ENCODE measurements at regions not wholly inside any gene's neighbourhood (a gene's known extent, or its start where the extent isn't known, plus 50 kb on each side); places are given as distances from the start of the nearest gene placed in this dataset.

- no peak for FAIRE-seq
- no peak for DNase-seq (ENCODE audit: low read depth)
- H3K36me3 ChIP-seq (ENCODE audit: control insufficient read depth, insufficient read depth, low read length) = no peaks in the 10 kb centered on the region
- TF ChIP-seq, protein P1, sequence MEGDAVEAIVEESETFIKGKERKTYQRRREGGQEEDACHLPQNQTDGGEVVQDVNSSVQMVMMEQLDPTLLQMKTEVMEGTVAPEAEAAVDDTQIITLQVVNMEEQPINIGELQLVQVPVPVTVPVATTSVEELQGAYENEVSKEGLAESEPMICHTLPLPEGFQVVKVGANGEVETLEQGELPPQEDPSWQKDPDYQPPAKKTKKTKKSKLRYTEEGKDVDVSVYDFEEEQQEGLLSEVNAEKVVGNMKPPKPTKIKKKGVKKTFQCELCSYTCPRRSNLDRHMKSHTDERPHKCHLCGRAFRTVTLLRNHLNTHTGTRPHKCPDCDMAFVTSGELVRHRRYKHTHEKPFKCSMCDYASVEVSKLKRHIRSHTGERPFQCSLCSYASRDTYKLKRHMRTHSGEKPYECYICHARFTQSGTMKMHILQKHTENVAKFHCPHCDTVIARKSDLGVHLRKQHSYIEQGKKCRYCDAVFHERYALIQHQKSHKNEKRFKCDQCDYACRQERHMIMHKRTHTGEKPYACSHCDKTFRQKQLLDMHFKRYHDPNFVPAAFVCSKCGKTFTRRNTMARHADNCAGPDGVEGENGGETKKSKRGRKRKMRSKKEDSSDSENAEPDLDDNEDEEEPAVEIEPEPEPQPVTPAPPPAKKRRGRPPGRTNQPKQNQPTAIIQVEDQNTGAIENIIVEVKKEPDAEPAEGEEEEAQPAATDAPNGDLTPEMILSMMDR (IDR thresholded peaks at IDR 0.05; ENCODE audit: insufficient read depth, low read length, severe bottlenecking) = no peak
- no peak overlapping the region for H3K4me3 ChIP-seq (ENCODE audit: low read depth, low read length)
- peaks cover 10% of the 10 kb centered on the region for H3K27me3 ChIP-seq (ENCODE audit: control insufficient read depth, insufficient read depth, low read length)
These were observed 78.1 kb upstream of the TBX5 start for GRCh38 chr12:114483996-114484395.

DNA sequence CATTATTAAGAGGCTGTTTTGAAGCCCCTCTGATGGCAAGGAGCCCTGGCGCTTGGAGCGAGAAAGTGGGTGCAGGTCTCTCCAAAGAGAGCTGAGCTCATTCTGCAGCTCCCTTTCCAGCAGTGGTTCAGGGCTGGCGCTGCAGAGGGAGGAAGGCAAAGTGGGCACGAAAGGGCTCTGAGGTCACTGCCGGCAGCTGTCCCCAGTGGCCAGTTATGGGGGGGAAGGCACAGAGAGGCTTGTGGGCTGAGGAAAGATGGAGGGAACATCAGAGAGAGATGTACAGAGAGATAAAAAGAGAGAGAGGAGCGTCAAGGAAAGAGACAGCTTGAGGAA is 75.2 kb upstream of the TBX5 start:
- TF ChIP-seq, protein P1 (IDR thresholded peaks at IDR 0.05; ENCODE audit: insufficient read depth, low read length, severe bottlenecking) = no peak
- FAIRE-seq (no peak), DNase-seq (ENCODE audit: low read depth) (no peak)
- Histone ChIP-seq H3K36me3 (ENCODE audit: control insufficient read depth, insufficient read depth, low read length) (no peaks in the 10 kb centered on the region), H3K4me3 (ENCODE audit: low read depth, low read length) (no peak overlapping the region), H3K27me3 (ENCODE audit: control insufficient read depth, insufficient read depth, low read length) (peaks cover 11% of the 10 kb centered on the region)

DNA sequence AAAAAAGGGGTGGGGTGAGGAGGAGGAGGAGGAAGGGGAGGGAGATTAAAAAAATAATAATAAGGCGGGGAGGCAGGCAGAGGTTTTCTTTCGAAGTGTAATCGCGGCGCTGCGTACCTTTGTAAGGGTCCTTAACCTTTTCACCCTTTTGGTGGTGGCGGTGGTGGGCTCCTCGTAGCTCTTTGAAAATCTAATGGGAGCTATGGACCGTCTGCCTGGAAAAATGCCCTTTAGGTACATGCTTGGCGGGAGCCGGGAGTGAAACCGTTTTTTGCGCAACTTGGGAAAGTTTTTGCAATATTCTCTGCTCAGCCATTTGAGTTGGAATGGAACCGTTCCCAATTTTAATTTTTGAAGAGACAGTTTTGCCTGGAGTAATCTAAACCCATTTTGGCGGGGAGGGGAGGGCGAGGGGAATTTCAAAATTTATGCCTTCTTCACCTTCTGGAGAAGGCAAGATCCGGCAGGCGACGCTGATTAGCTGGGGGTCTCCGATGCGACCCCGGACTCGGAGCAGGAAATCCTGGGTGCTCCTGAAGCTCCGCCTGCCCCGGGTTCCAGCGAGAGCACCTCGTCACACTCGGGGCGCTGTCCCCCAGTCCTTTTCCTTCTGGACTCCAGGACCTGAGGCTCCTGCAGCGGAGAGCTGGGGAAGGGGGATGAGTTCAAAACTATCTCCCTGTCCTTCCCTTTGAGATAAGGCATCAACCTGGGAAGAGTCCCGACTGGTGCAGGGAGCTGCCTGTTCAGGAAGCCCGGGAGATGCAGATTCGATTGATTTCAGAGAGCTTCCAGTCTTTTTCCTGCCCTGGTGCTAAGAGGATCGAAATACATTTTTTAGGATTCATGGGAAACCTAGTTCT is 74.6 kb upstream of the TBX5 start:
- FAIRE-seq (no peak), DNase-seq (ENCODE audit: low read depth) (no peak)
- peaks cover 11% of the 10 kb centered on the region for H3K27me3 ChIP-seq (ENCODE audit: control insufficient read depth, insufficient read depth, low read length)
- H3K4me3 ChIP-seq (ENCODE audit: low read depth, low read length) = peak overlapping the region; percentile 12
- no peaks in the 10 kb centered on the region for H3K36me3 ChIP-seq (ENCODE audit: control insufficient read depth, insufficient read depth, low read length)
- TF ChIP-seq, protein P1 (IDR thresholded peaks at IDR 0.05; ENCODE audit: insufficient read depth, low read length, severe bottlenecking) = no peak

DNA sequence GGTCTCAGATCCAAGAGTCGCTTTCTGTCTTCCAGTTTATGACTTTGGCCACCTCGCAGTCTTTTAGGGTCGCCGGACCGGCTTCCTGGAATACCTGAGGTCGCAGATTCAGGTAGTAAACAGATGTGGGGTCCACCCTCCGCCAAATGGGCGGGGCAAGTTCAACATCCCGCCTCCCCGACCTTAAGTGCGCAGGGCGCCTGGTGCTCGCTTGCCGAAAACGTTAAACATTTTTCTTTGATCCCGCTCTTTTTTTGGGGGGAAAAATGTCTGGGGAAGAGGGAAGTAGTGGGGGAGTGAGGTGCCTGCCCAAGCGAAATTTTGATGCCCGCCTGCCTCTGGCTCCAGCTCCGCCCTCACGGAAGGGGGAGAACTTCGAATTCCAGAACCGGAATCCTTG is 73.9 kb upstream of the TBX5 start:
- Histone ChIP-seq H3K4me3 (ENCODE audit: low read depth, low read length) (peak overlapping the region; percentile 12), H3K27me3 (ENCODE audit: control insufficient read depth, insufficient read depth, low read length) (peaks cover 11% of the 10 kb centered on the region), H3K36me3 (ENCODE audit: control insufficient read depth, insufficient read depth, low read length) (no peaks in the 10 kb centered on the region)
- DNase-seq (ENCODE audit: low read depth) (peak; percentile 2), FAIRE-seq (no peak)
- TF ChIP-seq, protein P1 (IDR thresholded peaks at IDR 0.05; ENCODE audit: insufficient read depth, low read length, severe bottlenecking) = no peak

DNA sequence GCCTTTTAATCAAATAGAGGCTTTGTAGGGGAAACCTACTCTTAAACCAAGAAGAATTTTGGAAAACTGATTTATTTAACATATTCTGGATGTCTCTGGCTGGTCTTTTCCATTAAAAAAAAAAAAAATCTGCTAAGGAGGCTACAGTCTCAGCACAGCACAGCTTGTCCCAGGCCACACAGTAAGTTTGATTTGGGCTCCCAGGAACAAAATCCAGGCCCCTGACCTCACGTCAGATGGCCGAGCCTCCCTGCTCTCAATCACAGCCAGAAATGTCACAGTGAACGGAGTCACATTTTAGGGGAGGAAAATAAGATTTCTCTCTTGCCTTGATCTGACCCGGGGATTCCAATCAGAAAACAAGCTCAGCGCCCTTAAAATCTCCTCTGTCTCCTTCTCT is 72.9 kb upstream of the TBX5 start:
- TF ChIP-seq, protein P1 (IDR thresholded peaks at IDR 0.05; ENCODE audit: insufficient read depth, low read length, severe bottlenecking) = no peak
- Histone ChIP-seq H3K36me3 (ENCODE audit: control insufficient read depth, insufficient read depth, low read length) (no peaks in the 10 kb centered on the region), H3K27me3 (ENCODE audit: control insufficient read depth, insufficient read depth, low read length) (peaks cover 11% of the 10 kb centered on the region), H3K4me3 (ENCODE audit: low read depth, low read length) (no peak overlapping the region)
- no peak for FAIRE-seq
- DNase-seq (ENCODE audit: low read depth) = no peak

DNA sequence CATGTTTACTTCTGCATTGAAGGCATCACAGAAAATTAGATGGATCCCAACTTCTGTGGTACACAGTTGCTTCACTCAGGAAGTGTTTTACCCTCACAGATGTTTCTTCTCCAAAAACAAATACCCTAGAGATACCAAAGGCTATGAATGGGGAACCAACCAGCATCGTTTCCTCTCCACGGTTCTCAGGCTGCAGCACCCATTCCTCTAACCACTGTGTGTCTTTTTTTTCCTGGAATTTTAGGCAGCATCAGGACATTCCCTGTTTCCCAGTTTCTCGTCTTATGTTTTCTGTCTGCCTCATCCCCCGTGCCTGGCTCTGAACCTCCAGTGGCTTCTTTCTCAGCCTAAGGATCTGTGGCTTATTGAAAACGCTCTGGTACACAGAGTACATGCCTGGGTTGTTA is 72.0 kb upstream of the TBX5 start:
- H3K4me3 ChIP-seq (ENCODE audit: low read depth, low read length) = no peak overlapping the region
- H3K27me3 ChIP-seq (ENCODE audit: control insufficient read depth, insufficient read depth, low read length) = peaks cover 11% of the 10 kb centered on the region
- FAIRE-seq = no peak
- TF ChIP-seq, protein P1 (IDR thresholded peaks at IDR 0.05; ENCODE audit: insufficient read depth, low read length, severe bottlenecking) = no peak
- no peak for DNase-seq (ENCODE audit: low read depth)
- no peaks in the 10 kb centered on the region for H3K36me3 ChIP-seq (ENCODE audit: control insufficient read depth, insufficient read depth, low read length)

All from bronchial epithelial cell (primary cell).